LHCN-M2 (cell line): ENCODE measurements at regions not wholly inside any gene's neighbourhood (a gene's known extent, or its start where the extent isn't known, plus 50 kb on each side); places are given as distances from the start of the nearest gene placed in this dataset.
"Not testable (repeated sequence)": the region's sequence is repeated elsewhere in the genome, so short reads cannot be mapped to it uniquely, and the experiment has no call there.

Experiments used
- DNase-seq: peaks from one replicate; pipeline ENCODE4 v3.0.0-alpha.2; 2012; ENCODE audit warnings: low read depth

- no peak for DNase-seq
These were observed 52.0 kb downstream of the ZC3H11B start for GRCh38 chr1:219560856-219561255.

- no peak for DNase-seq
These were observed 53.0 kb downstream of the ZC3H11B start for GRCh38 chr1:219559899-219560298.

DNA sequence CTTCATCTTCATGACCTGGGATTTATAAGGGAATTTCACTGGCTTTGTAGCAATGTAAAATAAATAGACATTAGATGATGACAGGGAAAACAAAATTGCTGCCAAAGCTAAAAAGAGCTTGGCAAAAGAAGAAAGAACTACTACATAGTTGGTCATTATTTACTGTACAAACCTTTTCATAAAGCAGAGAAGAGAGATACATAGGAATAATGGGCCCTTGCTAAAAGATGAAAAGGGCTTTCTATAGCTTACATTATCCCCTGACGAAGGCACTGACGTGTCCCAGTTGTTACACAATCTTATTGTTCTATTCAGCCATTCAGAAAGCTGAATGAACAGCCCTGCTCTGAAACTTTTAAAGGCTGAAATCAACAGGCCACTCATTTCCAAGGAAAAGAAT lies 57.1 kb downstream of the ZC3H11B start:
- no peak for DNase-seq

DNA sequence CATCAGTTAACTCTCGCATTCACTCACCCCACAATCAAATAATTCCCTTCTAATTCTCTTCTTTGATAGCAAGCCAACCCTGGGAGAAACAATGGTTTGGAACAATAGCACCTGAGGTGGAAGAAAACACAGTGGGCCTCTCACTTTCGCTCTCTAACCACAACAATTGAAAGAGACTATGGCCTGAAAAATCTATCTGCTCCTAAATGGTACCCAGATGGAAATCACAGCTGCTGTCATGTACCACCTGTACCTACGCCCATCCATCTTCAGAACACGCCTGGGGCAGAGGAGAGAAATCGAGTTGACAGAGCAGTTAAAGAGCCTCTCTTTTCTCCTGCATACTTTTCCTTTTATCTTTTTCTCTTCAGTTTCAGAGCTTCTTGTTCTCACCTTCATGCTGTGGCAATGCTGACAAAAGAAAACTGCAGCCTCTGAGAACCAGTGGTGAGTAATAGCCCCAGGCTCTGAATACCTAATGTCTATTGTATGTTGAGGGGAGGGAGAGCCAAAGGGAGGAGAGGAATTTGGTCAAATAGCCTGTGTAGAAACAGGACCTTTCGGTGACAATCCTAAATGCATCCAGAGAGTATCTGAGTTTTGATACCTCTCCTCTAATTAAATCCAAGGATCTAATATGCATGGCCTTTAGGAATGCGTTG lies 57.7 kb downstream of the ZC3H11B start:
- no peak for DNase-seq

DNA sequence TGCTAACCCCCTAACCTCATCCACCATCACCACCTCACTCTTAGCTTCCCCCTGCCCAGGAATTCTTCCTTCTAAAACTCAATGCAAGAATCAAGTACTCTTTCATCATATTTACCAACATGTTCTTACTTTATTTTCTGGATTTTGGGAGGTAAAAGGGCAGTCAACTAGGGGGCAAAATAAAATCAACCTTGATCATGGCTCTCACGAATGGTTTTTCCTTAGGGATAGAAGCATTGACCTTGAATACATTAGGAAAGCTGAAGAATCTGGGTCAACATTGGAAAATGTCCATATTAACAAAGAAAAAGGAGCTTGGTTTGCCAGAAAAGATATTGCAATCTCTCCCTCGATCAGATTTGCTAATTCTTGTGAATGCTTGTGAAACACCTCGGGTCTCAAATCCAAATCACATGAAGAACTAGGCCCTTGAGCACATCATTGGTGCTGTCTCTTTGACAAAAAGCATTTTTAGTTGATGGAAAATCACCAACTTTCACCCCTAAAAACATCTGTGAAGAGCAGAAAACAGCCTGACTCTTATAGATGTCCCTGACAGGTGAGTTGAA lies 58.9 kb downstream of the ZC3H11B start:
- DNase-seq: no peak

- no peak for DNase-seq
These were observed 62.7 kb downstream of the ZC3H11B start for GRCh38 chr1:219550201-219550600.

DNA sequence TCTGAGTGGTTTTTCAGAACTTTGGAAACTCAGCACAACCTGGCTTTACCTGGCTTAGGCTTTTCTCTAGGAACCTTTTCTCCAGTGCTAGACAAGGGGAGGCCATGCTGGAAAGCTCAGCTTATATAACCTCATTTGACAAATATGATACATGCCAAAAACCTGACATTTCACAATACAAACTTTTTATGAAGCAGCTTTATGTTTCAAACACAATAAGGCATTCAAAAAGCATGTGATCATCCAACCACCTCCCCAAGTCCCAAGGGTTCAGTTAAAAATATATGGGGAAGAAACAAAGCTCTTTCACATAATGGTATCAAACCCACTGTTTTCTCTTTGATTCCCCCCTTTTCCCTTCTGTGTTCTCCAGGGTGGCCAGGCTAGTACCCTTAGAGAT lies 63.7 kb downstream of the ZC3H11B start:
- no peak for DNase-seq

GRCh38 chr1:219548386-219548785 lies 64.5 kb downstream of the ZC3H11B start:
- DNase-seq: no peak

DNA sequence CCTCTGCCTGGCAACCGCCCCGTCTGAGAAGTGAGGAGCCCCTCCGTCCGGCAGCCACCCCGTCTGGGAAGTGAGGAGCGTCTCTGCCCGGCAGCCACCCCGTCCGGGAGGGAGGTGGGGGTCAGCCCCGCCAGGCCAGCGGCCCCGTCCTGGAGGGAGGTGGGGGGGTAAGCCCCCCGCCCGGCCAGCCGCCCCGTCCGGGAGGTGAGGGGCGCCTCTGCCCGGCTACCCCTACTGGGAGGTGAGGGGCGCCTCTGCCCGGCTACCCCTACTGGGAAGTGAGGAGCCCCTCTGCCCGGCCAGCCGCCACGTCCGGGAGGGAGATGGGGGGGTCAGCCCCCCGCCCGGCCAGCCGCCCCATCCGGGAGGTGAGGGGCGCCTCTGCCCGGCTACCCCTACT lies 67.1 kb downstream of the ZC3H11B start:
- DNase-seq: not testable (repeated sequence)

- no peak for DNase-seq
These were observed 68.6 kb downstream of the ZC3H11B start for GRCh38 chr1:219544163-219544846.

DNA sequence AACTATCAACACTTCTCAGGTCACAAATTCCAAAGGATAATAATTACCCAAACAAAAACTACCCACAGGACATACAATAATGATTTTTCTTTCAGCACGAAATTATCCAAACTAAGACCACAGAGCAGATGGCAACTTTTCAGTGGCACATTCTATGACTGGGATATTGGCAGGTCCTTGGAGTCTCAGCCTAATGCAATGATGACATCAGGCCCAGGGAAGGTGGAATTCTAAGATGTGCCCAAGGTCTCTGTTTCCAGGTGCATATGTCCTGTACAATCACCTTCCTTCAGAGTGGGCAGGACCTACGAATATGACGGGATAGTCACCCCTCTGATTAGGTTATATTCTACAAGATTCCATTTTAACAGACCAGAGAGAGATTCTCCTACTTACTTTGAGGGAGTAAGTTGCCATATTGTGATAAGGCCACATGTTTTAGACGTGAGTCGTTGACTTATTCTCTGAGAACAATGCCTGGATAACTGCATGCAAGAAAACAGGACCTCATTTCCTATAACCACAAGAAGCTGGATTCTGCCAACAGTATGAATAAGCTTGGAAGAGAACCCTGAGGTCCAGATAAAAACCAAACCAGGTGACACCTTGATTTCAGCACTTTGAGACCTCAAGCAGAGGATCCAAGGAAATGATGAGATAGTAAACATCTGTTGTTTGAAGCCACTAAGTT lies 69.9 kb downstream of the ZC3H11B start:
- DNase-seq: no peak

DNA sequence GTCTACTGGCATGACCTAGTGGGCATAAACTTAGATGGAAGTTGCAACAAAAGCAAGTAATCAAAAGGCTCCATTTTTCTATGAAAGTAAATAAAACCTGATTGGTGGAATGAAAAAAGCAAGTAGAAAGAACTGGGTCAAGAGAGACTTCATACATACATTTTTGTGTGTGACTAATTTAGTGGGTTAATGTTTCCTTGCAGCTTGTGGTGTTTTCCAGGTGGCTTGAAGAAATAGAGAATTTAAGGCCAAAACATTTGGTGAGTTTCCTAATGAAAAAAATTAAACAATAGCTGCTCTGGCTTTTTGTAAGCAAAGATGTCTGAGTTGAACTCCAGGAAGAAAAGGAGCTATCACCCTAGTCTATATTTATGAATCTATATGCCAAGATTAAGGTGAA lies 71.0 kb downstream of the ZC3H11B start:
- DNase-seq: no peak

GRCh38 chr1:219539645-219540254 lies 73.2 kb downstream of the ZC3H11B start:
- DNase-seq: no peak

- no peak for DNase-seq
These were observed 74.0 kb downstream of the ZC3H11B start for GRCh38 chr1:219538886-219539285.

DNA sequence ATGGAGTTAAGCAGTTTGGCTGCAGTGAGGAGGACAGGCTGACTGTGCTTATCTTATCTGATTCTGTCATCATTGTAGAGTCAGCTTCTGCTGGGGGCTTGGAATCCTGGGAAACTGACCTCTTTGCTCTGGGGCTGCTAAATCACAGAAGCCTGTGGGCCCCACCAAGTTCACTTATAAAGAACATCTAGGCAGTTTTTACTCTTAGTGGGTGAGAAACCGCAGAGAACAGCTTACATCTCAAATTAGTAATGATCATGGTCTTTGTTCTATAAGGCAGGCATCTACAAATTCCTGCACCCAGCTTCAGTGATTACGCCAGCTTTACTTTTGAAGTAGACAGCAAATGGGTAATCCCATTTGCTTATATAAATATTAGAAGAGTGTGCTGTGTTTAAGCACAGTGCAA lies 75.7 kb downstream of the ZC3H11B start:
- DNase-seq: no peak

DNA sequence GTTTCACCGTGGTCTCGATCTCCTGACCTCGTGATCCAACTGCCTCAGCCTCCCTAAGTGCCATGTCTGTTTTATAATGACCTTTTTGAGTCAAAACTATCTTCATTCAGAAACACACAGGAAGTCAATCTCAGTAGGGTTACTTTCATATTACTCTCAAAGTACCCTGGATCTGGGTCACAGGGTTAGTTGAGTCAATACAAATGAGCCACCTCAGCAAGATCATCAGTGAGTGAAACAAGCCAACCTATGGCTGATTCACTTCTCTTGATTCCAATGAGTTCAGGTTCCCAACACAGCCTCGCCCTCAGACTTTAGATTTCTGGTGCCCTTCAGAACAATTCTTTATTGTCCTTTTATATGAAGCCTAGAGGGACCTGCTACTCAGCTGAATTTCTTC lies 76.9 kb downstream of the ZC3H11B start:
- DNase-seq: no peak

DNA sequence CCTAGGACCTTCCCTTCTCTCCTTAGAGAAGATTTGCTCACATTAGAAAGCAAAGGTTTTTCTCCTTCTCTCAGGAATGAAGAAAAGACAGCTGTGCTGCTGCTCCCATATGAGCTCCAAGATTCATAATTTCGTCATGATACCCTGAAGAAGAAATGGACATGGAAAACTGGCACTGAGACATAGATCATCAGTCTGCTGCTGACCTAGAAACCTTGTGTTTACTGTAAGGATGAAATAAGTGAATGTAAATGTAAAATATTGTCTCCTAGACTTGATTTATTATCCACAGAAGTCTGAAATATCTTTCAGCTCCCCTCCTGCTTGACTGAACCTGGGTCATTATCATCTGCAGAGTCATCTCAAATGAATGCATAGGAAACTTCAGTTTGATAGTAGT lies 77.9 kb downstream of the ZC3H11B start:
- DNase-seq: no peak

- no peak for DNase-seq
These were observed 79.6 kb downstream of the ZC3H11B start for GRCh38 chr1:219533280-219533679.

GRCh38 chr1:219529116-219529515 lies 83.8 kb downstream of the ZC3H11B start:
- DNase-seq: peak; percentile 14

DNA sequence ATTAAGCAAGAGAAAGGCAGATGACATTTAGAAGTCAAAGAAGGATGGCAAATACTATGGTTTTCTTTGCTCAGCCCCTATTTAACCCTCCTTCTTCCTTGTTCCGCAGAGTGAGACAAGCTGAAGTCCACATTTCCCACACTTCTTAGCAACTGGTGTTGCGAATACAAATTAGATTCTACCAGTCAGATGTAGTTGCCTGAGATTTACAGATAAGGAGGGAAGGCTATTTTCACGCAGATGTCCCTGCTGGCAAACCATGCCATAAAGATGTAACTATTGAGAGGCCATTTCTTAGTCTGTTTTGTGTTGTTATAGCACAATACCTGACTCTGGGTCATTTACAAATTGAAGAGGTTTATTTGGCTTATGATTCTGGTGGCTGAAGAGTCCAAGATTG lies 84.3 kb downstream of the ZC3H11B start:
- no peak for DNase-seq

GRCh38 chr1:219527994-219528393 lies 84.9 kb downstream of the ZC3H11B start:
- DNase-seq: no peak

- no peak for DNase-seq
These were observed 86.8 kb downstream of the ZC3H11B start for GRCh38 chr1:219526074-219526473.
